RPMI7951 (cell line): ENCODE measurements at regions not wholly inside any gene's neighbourhood (a gene's known extent, or its start where the extent isn't known, plus 50 kb on each side); places are given as distances from the start of the nearest gene placed in this dataset.
"Not testable (repeated sequence)": the region's sequence is repeated elsewhere in the genome, so short reads cannot be mapped to it uniquely, and the experiment has no call there.

Experiments used
- DNase-seq: peaks from one replicate; pipeline ENCODE4 v3.0.0-alpha.2; 2012; ENCODE audit warnings: low read depth

- DNase-seq, result peak; percentile 34
Observed at GRCh38 chr10:23643111-23643780, 204.4 kb downstream of the OTUD1 start.

- no peak for DNase-seq
Observed at GRCh38 chr10:23648618-23649017, 209.7 kb downstream of the OTUD1 start.

- peak; percentile 14 for DNase-seq
Observed at GRCh38 chr10:23656735-23657134, 217.9 kb downstream of the OTUD1 start.

GRCh38 chr10:23657677-23658076 is 218.8 kb downstream of the OTUD1 start:
- no peak for DNase-seq

- DNase-seq, result not testable (repeated sequence)
Observed at GRCh38 chr10:23671866-23672265, 233.0 kb downstream of the OTUD1 start.

GRCh38 chr10:23675585-23675984 is 236.7 kb downstream of the OTUD1 start:
- DNase-seq, result no peak

GRCh38 chr10:23676296-23676695 is 237.4 kb downstream of the OTUD1 start:
- DNase-seq, result no peak

GRCh38 chr10:23686722-23687121 is 247.8 kb downstream of the OTUD1 start:
- no peak for DNase-seq

GRCh38 chr10:23692736-23693135 is 253.9 kb downstream of the OTUD1 start:
- no peak for DNase-seq

- DNase-seq, result peak; percentile 9
Observed at GRCh38 chr10:23693501-23693901, 254.6 kb downstream of the OTUD1 start.

GRCh38 chr10:23693925-23694324 is 255.1 kb downstream of the OTUD1 start:
- no peak for DNase-seq

GRCh38 chr10:23694446-23694920 is 255.6 kb downstream of the OTUD1 start:
- no peak for DNase-seq

- no peak for DNase-seq
Observed at GRCh38 chr10:23694921-23695824, 256.3 kb downstream of the OTUD1 start.

- no peak for DNase-seq
Observed at GRCh38 chr10:23695825-23696420, 257.0 kb downstream of the OTUD1 start.

GRCh38 chr10:23696476-23696875 is 257.6 kb downstream of the OTUD1 start:
- no peak for DNase-seq

- peak; percentile 63 for DNase-seq
Observed at GRCh38 chr10:23702977-23703414, 264.1 kb downstream of the OTUD1 start.

- DNase-seq, result no peak
Observed at GRCh38 chr10:23715363-23715762, 276.5 kb downstream of the OTUD1 start.

GRCh38 chr10:23717913-23718312 is 279.0 kb downstream of the OTUD1 start:
- DNase-seq, result no peak

- DNase-seq, result no peak
Observed at GRCh38 chr10:23718946-23719345, 280.1 kb downstream of the OTUD1 start.

GRCh38 chr10:23723796-23724195 is 284.9 kb downstream of the OTUD1 start:
- DNase-seq, result no peak

GRCh38 chr10:23725548-23725947 is 286.7 kb downstream of the OTUD1 start:
- no peak for DNase-seq

GRCh38 chr10:23742368-23742767 is 303.5 kb downstream of the OTUD1 start:
- no peak for DNase-seq
